Osteoblast (primary cell): ENCODE measurements at regions not wholly inside any gene's neighbourhood (a gene's known extent, or its start where the extent isn't known, plus 50 kb on each side); places are given as distances from the start of the nearest gene placed in this dataset.
"Not testable (repeated sequence)": the region's sequence is repeated elsewhere in the genome, so short reads cannot be mapped to it uniquely, and the experiment has no call there.

ENCODE experiments used
- DNase-seq: peaks from one replicate; pipeline ENCODE4 v3.0.0; 2011; ENCODE audit warnings: low spot score, mixed read lengths; ENCODE audit not compliant: insufficient read length; ENCODE audit errors: missing footprints
- H2AFZ ChIP-seq: 2 replicates; pipeline ENCODE4 v1.6.0; 2011; ENCODE audit warnings: mild to moderate bottlenecking, low read length
- H3K27ac ChIP-seq: 2 replicates; pipeline ENCODE4 v1.5.1; 2011; ENCODE audit warnings: mild to moderate bottlenecking, low read depth, low read length, moderate library complexity
- H3K27me3 ChIP-seq: 2 replicates; pipeline ENCODE4 v1.6.0; 2012; ENCODE audit warnings: mild to moderate bottlenecking, control low read depth, inconsistent platforms, low read length, moderate library complexity; ENCODE audit not compliant: insufficient read depth
- H3K36me3 ChIP-seq: 2 replicates; pipeline ENCODE4 v1.5.1; 2011; ENCODE audit warnings: mild to moderate bottlenecking, low read length, control low read depth, moderate library complexity; ENCODE audit not compliant: insufficient read depth
- H3K4me1 ChIP-seq: 2 replicates; pipeline ENCODE4 v1.5.1; 2011; ENCODE audit warnings: mild to moderate bottlenecking, low read length, control low read depth, moderate library complexity; ENCODE audit not compliant: insufficient read depth
- H3K4me2 ChIP-seq: 2 replicates; pipeline ENCODE4 v1.6.0; 2011; ENCODE audit warnings: mild to moderate bottlenecking, low read length; ENCODE audit not compliant: insufficient read depth
- H3K4me3 ChIP-seq: fragments of 200-600 bp; sonication (generic); 3 replicates; pipeline ENCODE4 v1.5.1; 2012; ENCODE audit warnings: mild to moderate bottlenecking, low read length, inconsistent platforms; ENCODE audit not compliant: insufficient read depth
- H3K79me2 ChIP-seq: 2 replicates; pipeline ENCODE4 v1.6.0; 2012; ENCODE audit warnings: mild to moderate bottlenecking, low read length, control low read depth, inconsistent platforms; ENCODE audit not compliant: insufficient read depth
- H3K9me3 ChIP-seq: 2 replicates; pipeline ENCODE4 v1.5.1; 2011; ENCODE audit warnings: low read depth, low read length, control low read depth
- H4K20me1 ChIP-seq: 2 replicates; pipeline ENCODE4 v1.6.0; 2012; ENCODE audit warnings: mild to moderate bottlenecking, low read length, control low read depth; ENCODE audit not compliant: insufficient read depth
- CTCF ChIP-seq: IDR thresholded peaks from 2 replicates; pipeline ENCODE4 v1.5.1; 2011; ENCODE audit warnings: mild to moderate bottlenecking, low read depth, low read length, moderate library complexity; ENCODE audit errors: extremely low read depth

GRCh38 chr1:118459871-118460270, 274.8 kb upstream of the SPAG17 start:
- Histone ChIP-seq H3K4me3 (no peak overlapping the region), H2AFZ (no peak overlapping the region), H3K36me3 (no peaks in the 10 kb centered on the region), H4K20me1 (no peaks in the 10 kb centered on the region), H3K27me3 (no peaks in the 10 kb centered on the region), H3K79me2 (no peaks in the 10 kb centered on the region), H3K9me3 (no peaks in the 10 kb centered on the region), H3K27ac (no peak overlapping the region), H3K4me2 (no peak overlapping the region), H3K4me1 (no peaks in the 10 kb centered on the region)
- TF ChIP-seq CTCF = no peak
- DNase-seq = no peak

DNA sequence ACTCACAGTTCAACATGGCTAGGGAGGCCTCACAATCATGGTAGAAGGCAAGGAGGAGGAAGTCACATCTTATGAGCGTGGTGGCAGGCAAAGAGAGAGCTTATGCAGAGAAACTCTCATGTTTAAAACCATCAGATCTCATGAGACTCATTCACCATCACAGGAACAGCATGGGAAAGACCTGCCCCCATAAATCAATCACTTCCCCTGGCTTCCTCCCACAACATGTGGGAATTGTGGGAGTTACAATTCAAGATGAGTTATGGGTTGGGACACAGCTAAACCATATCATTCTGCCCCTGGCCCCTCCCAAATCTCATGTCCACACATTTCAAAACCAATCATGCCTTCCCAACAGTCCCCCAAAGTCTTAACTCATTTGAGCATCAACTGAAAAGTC, 268.8 kb upstream of the SPAG17 start:
- H3K27me3 ChIP-seq, H3K4me2 ChIP-seq, H3K4me1 ChIP-seq, H3K27ac ChIP-seq, H2AFZ ChIP-seq, H3K79me2 ChIP-seq, H3K36me3 ChIP-seq, DNase-seq, H4K20me1 ChIP-seq, H3K4me3 ChIP-seq, H3K9me3 ChIP-seq: not testable (repeated sequence)

DNA sequence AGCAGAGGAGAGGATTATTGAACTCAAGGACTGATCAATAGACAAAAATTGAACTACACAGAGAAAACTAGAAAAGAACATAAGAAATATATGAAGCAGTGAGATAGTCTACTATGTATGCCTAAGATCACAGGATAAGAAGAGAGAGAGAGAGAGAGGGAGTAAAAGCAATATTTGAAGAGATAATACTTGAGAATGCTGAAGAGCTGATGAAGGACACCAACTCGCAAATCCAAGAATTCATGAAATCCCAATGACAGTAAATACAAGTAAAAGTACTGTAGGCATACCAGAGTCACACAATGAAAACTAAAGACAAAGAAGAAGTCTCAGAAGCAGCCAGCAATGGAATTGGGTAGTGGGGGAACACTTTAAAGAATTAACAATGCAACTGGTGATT, 260.1 kb upstream of the SPAG17 start:
- Histone ChIP-seq H3K36me3 (no peaks in the 10 kb centered on the region), H3K79me2 (no peaks in the 10 kb centered on the region), H3K4me3 (no peak overlapping the region), H2AFZ (no peak overlapping the region), H3K9me3 (no peaks in the 10 kb centered on the region), H4K20me1 (no peaks in the 10 kb centered on the region), H3K4me2 (no peak overlapping the region), H3K27me3 (no peaks in the 10 kb centered on the region), H3K4me1 (no peaks in the 10 kb centered on the region), H3K27ac (no peak overlapping the region)
- TF ChIP-seq CTCF = no peak
- no peak for DNase-seq

- Histone ChIP-seq H4K20me1 (no peaks in the 10 kb centered on the region), H3K36me3 (no peaks in the 10 kb centered on the region), H3K4me2 (no peak overlapping the region), H3K79me2 (no peaks in the 10 kb centered on the region), H3K27me3 (no peaks in the 10 kb centered on the region), H2AFZ (no peak overlapping the region), H3K9me3 (no peaks in the 10 kb centered on the region), H3K4me1 (no peaks in the 10 kb centered on the region), H3K27ac (no peak overlapping the region), H3K4me3 (no peak overlapping the region)
- DNase-seq = no peak
- TF ChIP-seq CTCF = no peak
Observed at GRCh38 chr1:118442214-118442613, 257.2 kb upstream of the SPAG17 start.

GRCh38 chr1:118437664-118438063, 252.6 kb upstream of the SPAG17 start:
- Histone ChIP-seq H3K4me2 (no peak overlapping the region), H3K27ac (no peak overlapping the region), H3K9me3 (no peaks in the 10 kb centered on the region), H3K36me3 (no peaks in the 10 kb centered on the region), H3K4me1 (no peaks in the 10 kb centered on the region), H3K79me2 (no peaks in the 10 kb centered on the region), H2AFZ (no peak overlapping the region), H3K27me3 (no peaks in the 10 kb centered on the region), H4K20me1 (no peaks in the 10 kb centered on the region), H3K4me3 (no peak overlapping the region)
- no peak for TF ChIP-seq CTCF
- DNase-seq = no peak
